OCI-LY3 (cell line): ENCODE measurements at regions not wholly inside any gene's neighbourhood (a gene's known extent, or its start where the extent isn't known, plus 50 kb on each side); places are given as distances from the start of the nearest gene placed in this dataset.

Experiments
- H2AFZ ChIP-seq: fragments of 200-600, 300-600 bp; shearing (Covaris generic); 2 replicates; pipeline ENCODE4 v1.6.0; 2014; ENCODE audit warnings: antibody characterized with exemption, low read depth, low read length
- H3K27ac ChIP-seq: fragments of 200-600, 300-600 bp; sonication (generic); 2 replicates; pipeline ENCODE4 v1.5.1; 2014; ENCODE audit warnings: mild to moderate bottlenecking, low read length, moderate library complexity, mixed read lengths
- H3K27me3 ChIP-seq: fragments of 200-600, 300-600 bp; sonication (generic); 2 replicates; pipeline ENCODE4 v1.6.1; 2014; ENCODE audit warnings: low read depth, low read length, mixed read lengths
- H3K36me3 ChIP-seq: fragments of 200-600, 300-600 bp; sonication (generic); replicated peaks from 2 replicates; pipeline ENCODE3; 2014; ENCODE audit warnings: low read depth, low read length, mixed read lengths
- H3K4me1 ChIP-seq: fragments of 300-600, 200-600 bp; sonication (generic); 2 replicates; pipeline ENCODE4 v1.6.1; 2014; ENCODE audit warnings: low read length, mixed read lengths
- H3K4me2 ChIP-seq: fragments of 200-600, 300-600 bp; sonication (generic); 2 replicates; pipeline ENCODE4 v1.6.1; 2014; ENCODE audit warnings: low read length, mixed read lengths
- H3K4me3 ChIP-seq: fragments of 300-600, 200-600 bp; sonication (generic); 2 replicates; pipeline ENCODE4 v1.5.1; 2014; ENCODE audit warnings: antibody characterized with exemption, mild to moderate bottlenecking, low read length, moderate library complexity
- H3K79me2 ChIP-seq: fragments of 300-600, 200-600 bp; shearing (Covaris generic); 2 replicates; pipeline ENCODE4 v1.6.1; 2014; ENCODE audit warnings: mild to moderate bottlenecking, low read length, mixed read lengths
- H3K9ac ChIP-seq: fragments of 300-600, 200-600 bp; shearing (Covaris generic); 2 replicates; pipeline ENCODE4 v1.6.0; 2014; ENCODE audit warnings: mild to moderate bottlenecking, low read length, moderate library complexity
- H3K9me3 ChIP-seq: fragments of 200-600, 300-600 bp; shearing (Covaris generic); 2 replicates; pipeline ENCODE4 v1.6.1; 2014; ENCODE audit warnings: low read length, mixed read lengths; ENCODE audit not compliant: insufficient read depth
- H4K20me1 ChIP-seq: fragments of 200-600, 300-600 bp; sonication (generic); 2 replicates; pipeline ENCODE4 v1.6.1; 2016; ENCODE audit warnings: low read length, mixed read lengths; ENCODE audit not compliant: insufficient read depth
- CTCF ChIP-seq: fragments of 200-600, 300-600 bp; sonication (generic); IDR thresholded peaks from 2 replicates; pipeline ENCODE4 v1.5.1; 2014; ENCODE audit warnings: antibody characterized with exemption, low read length, low read depth
- EZH2phosphoT487 ChIP-seq: fragments of 200-600 bp; shearing (Covaris generic); IDR thresholded peaks from 2 replicates; pipeline ENCODE4 v1.6.1; 2018; ENCODE audit warnings: antibody characterized with exemption, mixed run types, low read depth

DNA sequence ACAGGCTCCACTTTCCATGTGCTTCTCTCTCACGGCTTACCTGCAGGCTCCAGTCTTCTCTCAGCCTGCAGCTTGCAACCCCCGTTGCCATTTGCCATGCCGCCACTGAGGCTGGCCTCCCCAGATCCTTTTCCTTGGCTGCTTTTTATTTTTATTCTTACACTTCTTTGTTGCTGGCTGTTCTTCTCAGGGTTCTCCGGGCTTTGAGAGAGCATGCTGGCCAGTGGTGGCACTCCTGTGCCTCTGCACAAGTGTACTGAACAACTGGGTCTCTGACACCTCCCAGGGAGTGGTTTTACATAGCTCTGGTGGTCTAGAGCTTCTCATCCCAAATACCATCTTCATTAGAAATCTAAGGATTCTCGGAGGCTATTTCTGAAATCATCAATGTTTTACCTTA, 241.7 kb upstream of the MTNR1B start:
- no peak for TF ChIP-seq CTCF
- no peak for TF ChIP-seq EZH2phosphoT487
- H3K4me3 ChIP-seq = no peak overlapping the region
- H3K9me3 ChIP-seq = no peaks in the 10 kb centered on the region
- H3K79me2 ChIP-seq = no peaks in the 10 kb centered on the region
- H3K27me3 ChIP-seq = peaks cover 4% of the 10 kb centered on the region; the same call in 1 of the 2 replicates
- no peak overlapping the region for H3K27ac ChIP-seq
- no peaks in the 10 kb centered on the region for H3K4me1 ChIP-seq
- H3K36me3 ChIP-seq = no peaks in the 10 kb centered on the region
- no peaks in the 10 kb centered on the region for H4K20me1 ChIP-seq
- no peak overlapping the region for H3K9ac ChIP-seq
- H2AFZ ChIP-seq = no peak overlapping the region
- H3K4me2 ChIP-seq = no peak overlapping the region

DNA sequence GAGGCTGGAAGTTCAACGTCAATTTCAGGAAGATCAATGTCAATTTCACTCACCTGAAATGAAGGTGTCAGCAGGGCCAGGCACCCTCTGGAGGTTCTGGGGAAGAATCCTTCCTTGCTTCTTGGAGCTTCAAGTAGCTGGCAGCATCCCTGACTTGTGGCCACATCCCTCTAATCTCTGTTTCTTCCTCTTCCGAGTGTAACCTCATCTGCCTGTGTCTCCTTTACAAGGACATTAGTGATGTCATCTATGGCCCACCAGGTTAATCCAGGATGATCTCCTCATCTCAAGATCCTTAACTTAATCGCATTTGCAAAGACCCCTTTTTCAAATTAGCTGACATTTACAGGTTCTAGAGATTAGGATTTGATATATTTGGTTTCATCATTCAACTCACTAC, 240.8 kb upstream of the MTNR1B start:
- Histone ChIP-seq H3K4me2 (no peak overlapping the region), H3K79me2 (no peaks in the 10 kb centered on the region), H4K20me1 (no peaks in the 10 kb centered on the region), H2AFZ (no peak overlapping the region), H3K9ac (no peak overlapping the region), H3K27ac (no peak overlapping the region), H3K4me1 (no peaks in the 10 kb centered on the region), H3K27me3 (peaks cover 9% of the 10 kb centered on the region; the same call in 1 of the 2 replicates), H3K9me3 (no peaks in the 10 kb centered on the region), H3K4me3 (no peak overlapping the region), H3K36me3 (no peaks in the 10 kb centered on the region)
- TF ChIP-seq EZH2phosphoT487 (no peak), CTCF (no peak)

GRCh38 chr11:92735039-92735438, 234.4 kb upstream of the MTNR1B start:
- Histone ChIP-seq H3K4me2 (no peak overlapping the region), H3K4me1 (no peaks in the 10 kb centered on the region), H3K27ac (no peak overlapping the region), H3K27me3 (peaks cover 29% of the 10 kb centered on the region), H3K4me3 (no peak overlapping the region), H4K20me1 (no peaks in the 10 kb centered on the region), H3K9me3 (no peaks in the 10 kb centered on the region), H2AFZ (no peak overlapping the region), H3K36me3 (no peaks in the 10 kb centered on the region), H3K79me2 (no peaks in the 10 kb centered on the region), H3K9ac (no peak overlapping the region)
- TF ChIP-seq CTCF (peak; percentile 59), EZH2phosphoT487 (no peak)

- H3K4me3 ChIP-seq = no peak overlapping the region
- no peak overlapping the region for H3K4me2 ChIP-seq
- no peaks in the 10 kb centered on the region for H3K9me3 ChIP-seq
- no peaks in the 10 kb centered on the region for H4K20me1 ChIP-seq
- H3K27ac ChIP-seq = no peak overlapping the region
- H3K36me3 ChIP-seq = no peaks in the 10 kb centered on the region
- no peaks in the 10 kb centered on the region for H3K4me1 ChIP-seq
- no peak for TF ChIP-seq EZH2phosphoT487
- no peak for TF ChIP-seq CTCF
- H3K27me3 ChIP-seq = peaks cover 27% of the 10 kb centered on the region
- H3K9ac ChIP-seq = no peak overlapping the region
- H2AFZ ChIP-seq = no peak overlapping the region
- H3K79me2 ChIP-seq = no peaks in the 10 kb centered on the region
Measured at GRCh38 chr11:92738276-92738675, 231.2 kb upstream of the MTNR1B start.
